HEK293 (cell line): ENCODE measurements at regions not wholly inside any gene's neighbourhood (a gene's known extent, or its start where the extent isn't known, plus 50 kb on each side); places are given as distances from the start of the nearest gene placed in this dataset.

Experiments used
- CTCF ChIA-PET: fragments of 350-600 bp; formaldehyde crosslinking; extraction: SDS; loops from one replicate; lab custom pipeline; 2021; ENCODE audit warnings: antibody characterized with exemption; lab: Yijun Ruan, JAX
- POLR2A ChIA-PET: fragments of 300-600 bp; formaldehyde crosslinking; extraction: SDS; loops from one replicate; lab custom pipeline; 2020; ENCODE audit warnings: antibody characterized with exemption, inconsistent platforms; lab: Yijun Ruan, JAX
- H3K27ac ChIP-seq: fragments of 200-500 bp; sonication (Bioruptor generic); 2 replicates; pipeline ENCODE4 v1.5.1; 2014; ENCODE audit warnings: low read depth, low read length, control low read depth, inconsistent platforms; ENCODE audit errors: extremely low read depth
- H3K36me3 ChIP-seq, 2 experiments: fragments of 200-500 bp in 1 of 2; sonication (Bioruptor generic) in 1 of 2; 1 replicate in 1 of 2; 2 replicates in 1 of 2; pipeline ENCODE4 v1.5.1; 2014 to 2017; ENCODE audit warnings: inconsistent platforms in 2 of 2, low read length in 2 of 2; ENCODE audit not compliant: control insufficient read depth in 2 of 2, insufficient read depth in 1 of 2
- H3K4me1 ChIP-seq: fragments of 200-500 bp; sonication (Bioruptor generic); 2 replicates; pipeline ENCODE4 v1.5.1; 2014; ENCODE audit warnings: mild to moderate bottlenecking, low read length, inconsistent platforms; ENCODE audit not compliant: control insufficient read depth, insufficient read depth
- H3K4me3 ChIP-seq: 2 replicates; pipeline ENCODE4 v1.5.1; 2011; ENCODE audit warnings: low read depth, mild to moderate bottlenecking, control low read depth, low read length, moderate library complexity
- H3K9me3 ChIP-seq: fragments of 200-500 bp; sonication (Bioruptor generic); 2 replicates; pipeline ENCODE4 v1.5.1; 2014; ENCODE audit warnings: low read depth, low read length, inconsistent platforms; ENCODE audit not compliant: control insufficient read depth, insufficient read depth
- GLIS2 ChIP-seq: fragments of 450-650 bp; formaldehyde crosslinking; IDR thresholded peaks from 2 replicates; pipeline ENCODE4 v1.5.1; 2016; ENCODE audit warnings: missing biosample characterization, missing genetic modification characterization
- KLF1 ChIP-seq: fragments of 450-650 bp; formaldehyde crosslinking; IDR thresholded peaks from 2 replicates; pipeline ENCODE4 v1.5.1; 2016; ENCODE audit warnings: missing biosample characterization, missing genetic modification characterization
- MEIS1 ChIP-seq: sonication (generic); formaldehyde crosslinking; IDR thresholded peaks from 2 replicates; pipeline ENCODE4 v1.8.1; 2022; ENCODE audit warnings: missing genetic modification reagents, mild to moderate bottlenecking, borderline replicate concordance
- REPIN1 ChIP-seq: fragments of 450-650 bp; formaldehyde crosslinking; IDR thresholded peaks from 2 replicates; pipeline ENCODE4 v1.5.1; 2017; ENCODE audit warnings: missing biosample characterization, missing genetic modification characterization, low read depth
- SP7 ChIP-seq: fragments of 450-650 bp; formaldehyde crosslinking; IDR thresholded peaks from 2 replicates; pipeline ENCODE4 v1.5.1; 2016; ENCODE audit warnings: missing biosample characterization, missing genetic modification characterization
- ZBTB26 ChIP-seq: fragments of 450-650 bp; formaldehyde crosslinking; optimal IDR thresholded peaks from 2 replicates; pipeline ENCODE3; 2016; ENCODE audit warnings: missing biosample characterization, mild to moderate bottlenecking, missing genetic modification characterization
- ZBTB48 ChIP-seq: fragments of 450-650 bp; formaldehyde crosslinking; IDR thresholded peaks from 2 replicates; pipeline ENCODE4 v1.5.1; 2016; ENCODE audit warnings: missing biosample characterization, missing genetic modification characterization
- ZNF202 ChIP-seq: fragments of 450-650 bp; formaldehyde crosslinking; IDR thresholded peaks from 2 replicates; pipeline ENCODE4 v1.5.1; 2016; ENCODE audit warnings: missing biosample characterization, missing genetic modification characterization, borderline replicate concordance
- ZNF280C ChIP-seq: fragments of 450-650 bp; formaldehyde crosslinking; IDR thresholded peaks from 2 replicates; pipeline ENCODE4 v1.5.1; 2016; ENCODE audit warnings: missing biosample characterization, missing genetic modification characterization
- ZNF292 ChIP-seq: fragments of 450-650 bp; formaldehyde crosslinking; IDR thresholded peaks from 2 replicates; pipeline ENCODE4 v1.5.1; 2016; ENCODE audit warnings: low read depth, missing biosample characterization, missing genetic modification characterization, borderline replicate concordance
- ZNF311 ChIP-seq: fragments of 450-650 bp; formaldehyde crosslinking; IDR thresholded peaks from 2 replicates; pipeline ENCODE4 v1.5.1; 2017; ENCODE audit warnings: missing biosample characterization, missing genetic modification characterization, borderline replicate concordance
- ZNF354C ChIP-seq: fragments of 450-650 bp; formaldehyde crosslinking; IDR thresholded peaks from 2 replicates; pipeline ENCODE4 v1.5.1; 2016; ENCODE audit warnings: missing biosample characterization, missing genetic modification characterization, low read depth, borderline replicate concordance
- ZNF362 ChIP-seq: fragments of 450-650 bp; formaldehyde crosslinking; IDR thresholded peaks from 2 replicates; pipeline ENCODE4 v1.5.1; 2016; ENCODE audit warnings: missing biosample characterization, missing genetic modification characterization
- ZNF585B ChIP-seq: fragments of 450-650 bp; formaldehyde crosslinking; IDR thresholded peaks from 2 replicates; pipeline ENCODE4 v1.5.1; 2016; ENCODE audit warnings: missing biosample characterization, missing genetic modification characterization
- ZNF600 ChIP-seq: fragments of 450-650 bp; formaldehyde crosslinking; IDR thresholded peaks from 2 replicates; pipeline ENCODE4 v1.5.1; 2016; ENCODE audit warnings: missing biosample characterization, missing genetic modification characterization
- ZNF623 ChIP-seq: fragments of 450-650 bp; formaldehyde crosslinking; IDR thresholded peaks from 2 replicates; pipeline ENCODE4 v1.5.1; 2016; ENCODE audit warnings: missing biosample characterization, missing genetic modification characterization
- ZNF624 ChIP-seq: fragments of 450-650 bp; formaldehyde crosslinking; IDR thresholded peaks from 2 replicates; pipeline ENCODE4 v1.5.1; 2017; ENCODE audit warnings: missing biosample characterization, missing genetic modification characterization
- ZNF664 ChIP-seq: fragments of 450-650 bp; formaldehyde crosslinking; IDR thresholded peaks from 2 replicates; pipeline ENCODE4 v1.5.1; 2016; ENCODE audit warnings: missing biosample characterization, missing genetic modification characterization
- ZNF791 ChIP-seq: fragments of 450-650 bp; formaldehyde crosslinking; IDR thresholded peaks from 2 replicates; pipeline ENCODE4 v1.5.1; 2016; ENCODE audit warnings: missing biosample characterization, missing genetic modification characterization
- ZNF792 ChIP-seq: fragments of 450-650 bp; formaldehyde crosslinking; IDR thresholded peaks from 2 replicates; pipeline ENCODE4 v1.5.1; 2016; ENCODE audit warnings: missing biosample characterization, missing genetic modification characterization
- ZNF837 ChIP-seq: fragments of 450-650 bp; formaldehyde crosslinking; IDR thresholded peaks from 2 replicates; pipeline ENCODE4 v1.5.1; 2016; ENCODE audit warnings: missing biosample characterization, missing genetic modification characterization
- ZSCAN16 ChIP-seq: fragments of 450-650 bp; formaldehyde crosslinking; IDR thresholded peaks from 2 replicates; pipeline ENCODE4 v1.5.1; 2016; ENCODE audit warnings: missing biosample characterization, missing genetic modification characterization
- ZSCAN23 ChIP-seq: fragments of 450-650 bp; formaldehyde crosslinking; IDR thresholded peaks from 2 replicates; pipeline ENCODE4 v1.5.1; 2016; ENCODE audit warnings: missing biosample characterization, missing genetic modification characterization
- ZXDB ChIP-seq: fragments of 450-650 bp; formaldehyde crosslinking; IDR thresholded peaks from 2 replicates; pipeline ENCODE4 v1.5.1; 2016; ENCODE audit warnings: missing biosample characterization, missing genetic modification characterization
- TF ChIP-seq, protein P1 (sequence below): fragments of 450-650 bp; formaldehyde crosslinking; IDR thresholded peaks from 2 replicates; pipeline ENCODE4 v1.5.1; 2016; ENCODE audit warnings: missing biosample characterization, missing genetic modification characterization
- TF ChIP-seq, protein P2 (sequence below): fragments of 450-650 bp; formaldehyde crosslinking; IDR thresholded peaks from 2 replicates; pipeline ENCODE4 v1.5.1; 2017; ENCODE audit warnings: missing biosample characterization, missing genetic modification characterization
- TF ChIP-seq, protein P3 (sequence below): fragments of 450-650 bp; formaldehyde crosslinking; IDR thresholded peaks from 2 replicates; pipeline ENCODE4 v1.5.1; 2016; ENCODE audit warnings: missing biosample characterization, missing genetic modification characterization

DNA sequence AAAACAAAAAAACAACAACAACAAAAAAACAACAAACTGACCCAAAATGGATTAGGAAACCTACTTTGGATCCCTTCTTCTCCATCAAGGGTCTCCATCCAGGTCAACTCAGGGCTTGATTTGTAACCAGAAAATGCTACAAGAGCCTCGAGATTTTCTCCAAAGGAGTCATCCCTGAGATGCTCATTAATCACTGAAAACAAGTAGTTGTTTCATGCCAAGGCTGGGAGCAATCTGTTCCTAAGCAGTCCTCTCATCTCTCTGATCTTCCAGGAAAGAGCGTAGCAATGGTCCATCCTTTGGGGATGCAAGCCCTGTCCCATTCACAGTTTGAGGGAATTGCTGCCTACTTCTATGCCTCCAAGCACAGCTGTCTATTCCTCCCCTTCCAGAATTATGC is 203.0 kb upstream of the MAP3K1 start:
- ChIA-PET POLR2A (no interaction called here), CTCF (no interaction called here)
- Histone ChIP-seq H3K4me3 (no peak overlapping the region), H3K4me1 (peaks cover 4% of the 10 kb centered on the region; the same call in 1 of the 2 replicates), H3K36me3 (no peaks in the 10 kb centered on the region)
- TF ChIP-seq ZNF600 (tag by site-specific recombination): no peak
- TF ChIP-seq ZNF791 (tag by site-specific recombination): no peak
- TF ChIP-seq REPIN1 (tag by site-specific recombination): no peak
- TF ChIP-seq ZNF585B (tag by site-specific recombination): no peak
- TF ChIP-seq, protein P1, sequence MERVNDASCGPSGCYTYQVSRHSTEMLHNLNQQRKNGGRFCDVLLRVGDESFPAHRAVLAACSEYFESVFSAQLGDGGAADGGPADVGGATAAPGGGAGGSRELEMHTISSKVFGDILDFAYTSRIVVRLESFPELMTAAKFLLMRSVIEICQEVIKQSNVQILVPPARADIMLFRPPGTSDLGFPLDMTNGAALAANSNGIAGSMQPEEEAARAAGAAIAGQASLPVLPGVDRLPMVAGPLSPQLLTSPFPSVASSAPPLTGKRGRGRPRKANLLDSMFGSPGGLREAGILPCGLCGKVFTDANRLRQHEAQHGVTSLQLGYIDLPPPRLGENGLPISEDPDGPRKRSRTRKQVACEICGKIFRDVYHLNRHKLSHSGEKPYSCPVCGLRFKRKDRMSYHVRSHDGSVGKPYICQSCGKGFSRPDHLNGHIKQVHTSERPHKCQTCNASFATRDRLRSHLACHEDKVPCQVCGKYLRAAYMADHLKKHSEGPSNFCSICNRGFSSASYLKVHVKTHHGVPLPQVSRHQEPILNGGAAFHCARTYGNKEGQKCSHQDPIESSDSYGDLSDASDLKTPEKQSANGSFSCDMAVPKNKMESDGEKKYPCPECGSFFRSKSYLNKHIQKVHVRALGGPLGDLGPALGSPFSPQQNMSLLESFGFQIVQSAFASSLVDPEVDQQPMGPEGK (tag by site-specific recombination): no peak
- TF ChIP-seq ZSCAN16 (tag by site-specific recombination): no peak
- no peak for TF ChIP-seq ZNF792
- TF ChIP-seq, protein P2, sequence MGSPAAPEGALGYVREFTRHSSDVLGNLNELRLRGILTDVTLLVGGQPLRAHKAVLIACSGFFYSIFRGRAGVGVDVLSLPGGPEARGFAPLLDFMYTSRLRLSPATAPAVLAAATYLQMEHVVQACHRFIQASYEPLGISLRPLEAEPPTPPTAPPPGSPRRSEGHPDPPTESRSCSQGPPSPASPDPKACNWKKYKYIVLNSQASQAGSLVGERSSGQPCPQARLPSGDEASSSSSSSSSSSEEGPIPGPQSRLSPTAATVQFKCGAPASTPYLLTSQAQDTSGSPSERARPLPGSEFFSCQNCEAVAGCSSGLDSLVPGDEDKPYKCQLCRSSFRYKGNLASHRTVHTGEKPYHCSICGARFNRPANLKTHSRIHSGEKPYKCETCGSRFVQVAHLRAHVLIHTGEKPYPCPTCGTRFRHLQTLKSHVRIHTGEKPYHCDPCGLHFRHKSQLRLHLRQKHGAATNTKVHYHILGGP: no peak
- TF ChIP-seq SP7 (tag by site-specific recombination): no peak
- TF ChIP-seq ZNF202 (tag by site-specific recombination): no peak
- TF ChIP-seq ZNF664 (tag by site-specific recombination): no peak
- no peak for TF ChIP-seq ZNF837 (tag by site-specific recombination)
- no peak for TF ChIP-seq MEIS1 (CRISPR knock-in tag)
- no peak for TF ChIP-seq ZNF280C (tag by site-specific recombination)
- no peak for TF ChIP-seq ZNF354C (tag by site-specific recombination)
- TF ChIP-seq ZSCAN23 (tag by site-specific recombination): no peak
- TF ChIP-seq ZNF623 (tag by site-specific recombination): no peak
- TF ChIP-seq, all 188 proteins: peak for 0
- Histone ChIP-seq H3K9me3 (no peaks in the 10 kb centered on the region), H3K27ac (no peak overlapping the region)

DNA sequence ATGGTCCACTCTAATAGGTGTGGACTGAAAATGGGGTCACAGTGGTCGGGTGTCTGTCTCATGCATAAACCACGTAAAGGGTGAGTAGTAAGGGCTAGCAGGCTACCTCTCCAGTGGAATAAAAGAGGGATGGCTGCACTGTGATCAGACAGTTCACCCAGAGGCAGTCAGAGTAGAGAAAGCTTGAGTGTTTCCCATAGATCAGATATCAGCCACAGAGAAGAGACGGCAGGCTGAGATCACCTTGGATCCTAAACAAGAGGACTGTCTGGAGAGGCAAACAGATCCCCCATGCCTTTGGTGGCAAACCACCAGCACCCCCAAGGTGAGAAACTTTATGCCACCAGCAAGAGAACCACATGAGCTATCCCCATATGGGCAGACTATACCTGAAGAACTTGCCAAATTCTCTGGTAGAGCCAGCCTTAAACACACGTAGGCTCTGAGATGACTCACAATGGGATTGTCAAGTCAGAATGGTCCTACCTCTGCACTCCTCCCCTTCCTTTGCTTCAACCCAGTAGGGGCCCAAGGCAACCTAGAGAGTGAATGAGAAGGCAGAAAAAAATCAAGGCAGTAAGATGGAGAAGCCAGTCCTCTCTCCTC is 205.2 kb upstream of the MAP3K1 start:
- no peak overlapping the region for H3K4me3 ChIP-seq
- H3K27ac ChIP-seq: no peak overlapping the region
- POLR2A ChIA-PET: no interaction called here
- TF ChIP-seq ZNF362 (tag by site-specific recombination) (no peak), GLIS2 (tag by site-specific recombination) (no peak), ZBTB26 (tag by site-specific recombination) (no peak), ZBTB48 (no peak), ZNF624 (tag by site-specific recombination) (no peak), SP7 (tag by site-specific recombination) (no peak), KLF1 (tag by site-specific recombination) (no peak), ZXDB (no peak), ZNF311 (tag by site-specific recombination) (no peak), ZNF292 (tag by site-specific recombination) (no peak)
- TF ChIP-seq, protein P3, sequence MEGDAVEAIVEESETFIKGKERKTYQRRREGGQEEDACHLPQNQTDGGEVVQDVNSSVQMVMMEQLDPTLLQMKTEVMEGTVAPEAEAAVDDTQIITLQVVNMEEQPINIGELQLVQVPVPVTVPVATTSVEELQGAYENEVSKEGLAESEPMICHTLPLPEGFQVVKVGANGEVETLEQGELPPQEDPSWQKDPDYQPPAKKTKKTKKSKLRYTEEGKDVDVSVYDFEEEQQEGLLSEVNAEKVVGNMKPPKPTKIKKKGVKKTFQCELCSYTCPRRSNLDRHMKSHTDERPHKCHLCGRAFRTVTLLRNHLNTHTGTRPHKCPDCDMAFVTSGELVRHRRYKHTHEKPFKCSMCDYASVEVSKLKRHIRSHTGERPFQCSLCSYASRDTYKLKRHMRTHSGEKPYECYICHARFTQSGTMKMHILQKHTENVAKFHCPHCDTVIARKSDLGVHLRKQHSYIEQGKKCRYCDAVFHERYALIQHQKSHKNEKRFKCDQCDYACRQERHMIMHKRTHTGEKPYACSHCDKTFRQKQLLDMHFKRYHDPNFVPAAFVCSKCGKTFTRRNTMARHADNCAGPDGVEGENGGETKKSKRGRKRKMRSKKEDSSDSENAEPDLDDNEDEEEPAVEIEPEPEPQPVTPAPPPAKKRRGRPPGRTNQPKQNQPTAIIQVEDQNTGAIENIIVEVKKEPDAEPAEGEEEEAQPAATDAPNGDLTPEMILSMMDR (tag by site-specific recombination): no peak

More for the DNA sequence above, 205.2 kb upstream of the MAP3K1 start:
- no peaks in the 10 kb centered on the region for H3K4me1 ChIP-seq
- H3K9me3 ChIP-seq: no peaks in the 10 kb centered on the region
- H3K36me3 ChIP-seq: no peaks in the 10 kb centered on the region
- CTCF ChIA-PET: interaction anchor here (0.6 to 0.7 kb wide), 2 partner anchors 14 to 45 kb away, joined by 3 to 5 read pairs; no protein-coding TSS in a partner anchor
